A673 (cell line): ENCODE measurements at regions not wholly inside any gene's neighbourhood (a gene's known extent, or its start where the extent isn't known, plus 50 kb on each side); places are given as distances from the start of the nearest gene placed in this dataset.

Source experiments
- CTCF ChIP-seq: fragments of 300-800, 200-600 bp; sonication (generic); conservative IDR thresholded peaks from 2 replicates; pipeline ENCODE4 v1.5.1; 2017; ENCODE audit warnings: low read depth, mild to moderate bottlenecking, antibody characterized with exemption, low read length, moderate library complexity, mixed read lengths
- EZH2 ChIP-seq: fragments of 200-600 bp; sonication (generic); IDR thresholded peaks from 2 replicates; pipeline ENCODE4 v1.6.1; 2017; ENCODE audit warnings: borderline replicate concordance, low read depth, mild to moderate bottlenecking, mixed read lengths, antibody characterized with exemption, low read length; ENCODE audit not compliant: poor library complexity, severe bottlenecking

- TF ChIP-seq CTCF, result no peak
- TF ChIP-seq EZH2, result no peak
These were observed 1255.8 kb downstream of the SORCS1 start for GRCh38 chr10:105908701-105909100.
